ENCODE measurements at regions not wholly inside any gene's neighbourhood (a gene's known extent, or its start where the extent isn't known, plus 50 kb on each side); places are given as distances from the start of the nearest gene placed in this dataset.
A peak's percentile ranks its signal among the peaks of the same experiment; 100 is the strongest.

DNA sequence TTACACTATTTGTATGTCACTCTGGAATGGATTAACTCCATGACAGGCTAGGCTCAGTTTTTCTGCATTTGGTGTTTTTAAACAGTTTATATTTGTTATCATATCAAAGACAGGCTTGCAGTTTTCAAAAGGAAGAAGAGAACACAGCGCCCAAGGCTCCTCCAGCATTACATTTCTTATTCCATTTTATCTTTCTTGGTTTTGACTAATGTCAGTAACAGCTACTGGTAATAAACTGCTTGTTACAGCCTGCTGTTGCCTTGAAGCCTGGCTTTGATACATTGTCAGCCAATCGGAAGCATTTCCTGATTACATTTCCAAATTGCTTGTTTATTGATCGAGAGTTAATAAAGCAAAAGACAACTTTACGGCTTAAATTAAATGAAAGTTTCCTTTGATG lies 166.0 kb upstream of the MDFIC start:
- DNase-seq = no peak

DNA sequence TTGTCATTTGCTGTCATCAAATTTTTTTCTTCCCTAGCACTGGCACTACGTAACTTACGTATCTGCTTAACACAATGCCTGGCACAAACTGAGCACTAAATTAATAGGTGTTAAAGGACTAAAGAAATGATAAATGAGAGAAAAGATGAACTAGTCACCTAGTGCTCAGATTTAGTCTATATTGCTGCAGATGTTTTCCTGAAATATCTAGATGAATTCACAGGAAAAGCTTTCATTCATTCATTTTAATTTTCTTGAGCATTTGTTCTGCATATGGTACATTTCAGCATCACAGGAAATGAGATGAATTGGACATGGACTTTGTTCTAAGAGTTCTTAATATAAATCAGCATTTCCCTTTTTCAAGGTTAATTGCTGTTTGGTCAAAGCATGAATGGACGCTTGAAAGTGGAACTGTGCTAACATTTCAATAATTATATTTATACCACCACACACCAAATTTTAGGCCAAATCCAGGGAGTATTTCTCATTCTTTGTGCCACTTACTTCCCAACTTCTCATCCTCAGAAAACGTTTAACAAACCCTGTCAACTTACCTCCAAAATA lies 163.2 kb upstream of the MDFIC start:
- no peak for DNase-seq

DNA sequence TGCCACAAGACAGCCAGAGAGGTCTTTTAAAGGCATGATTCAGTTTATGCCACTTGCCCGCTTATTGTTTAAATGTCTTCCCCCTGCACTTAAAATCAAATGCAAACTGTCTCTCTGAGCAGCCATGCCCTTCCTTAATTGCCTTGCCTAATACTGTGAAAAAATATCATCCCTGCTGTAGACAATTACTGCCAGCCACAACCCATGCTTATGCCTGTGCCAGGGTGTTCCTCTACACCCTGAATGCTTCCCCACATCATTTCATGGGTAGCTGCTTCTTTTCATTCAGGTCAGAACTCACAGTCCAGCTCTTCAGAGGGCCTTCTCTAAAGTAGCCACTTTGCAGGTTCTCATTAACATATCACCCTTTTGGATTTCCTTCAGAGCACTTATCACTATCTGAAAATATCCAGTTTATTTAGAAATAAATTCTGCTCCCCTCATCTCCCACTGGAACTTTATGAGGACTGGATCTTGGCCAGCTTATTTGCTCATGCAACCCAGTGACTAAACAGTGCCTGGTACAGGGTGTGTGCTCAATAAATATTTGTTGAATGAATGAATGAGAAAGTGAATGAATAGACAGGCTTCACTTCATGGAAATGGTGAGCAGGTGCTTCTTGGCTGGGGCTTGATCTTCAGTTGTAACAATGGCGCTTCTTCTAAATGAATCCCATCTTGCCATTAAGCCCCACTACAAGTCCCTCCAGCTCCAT lies 162.4 kb upstream of the MDFIC start:
- no peak for DNase-seq

DNA sequence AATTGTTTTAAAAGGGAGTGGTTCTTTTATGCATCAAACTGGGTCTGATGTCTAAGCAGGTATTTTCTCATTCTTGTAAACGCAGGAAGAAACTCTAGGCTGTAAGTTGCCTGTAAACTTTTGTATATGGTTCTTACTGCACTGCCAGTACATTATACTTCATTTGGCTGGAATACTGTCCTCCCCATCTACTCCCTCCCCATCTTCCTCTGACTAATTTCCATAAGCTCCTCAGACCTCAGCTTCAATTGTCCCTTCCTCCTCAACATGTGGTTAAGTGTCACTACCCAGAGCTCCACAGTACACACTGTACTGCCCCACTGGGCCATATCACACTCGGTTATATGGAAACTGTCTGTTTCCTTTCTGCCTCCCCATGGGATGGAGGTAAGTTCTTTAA lies 161.4 kb upstream of the MDFIC start:
- DNase-seq = no peak

DNA sequence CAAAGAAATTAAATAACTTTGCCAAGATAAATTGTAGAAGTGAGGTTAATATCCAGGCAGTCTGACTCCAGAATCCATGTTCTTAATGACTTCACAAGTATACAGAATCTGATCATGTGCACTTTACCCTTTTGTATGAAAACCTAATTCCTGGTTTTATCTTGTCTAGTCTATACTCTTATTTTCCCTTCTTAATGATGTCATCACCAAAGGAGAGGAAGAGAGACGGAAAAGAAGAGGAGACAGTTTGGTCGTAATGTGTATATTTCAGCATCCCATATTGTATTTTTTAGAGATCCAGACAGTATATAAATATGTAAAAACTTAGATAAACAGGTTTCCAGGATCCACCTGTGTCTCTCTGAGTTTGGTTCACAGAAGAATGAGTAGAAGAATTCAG lies 159.9 kb upstream of the MDFIC start:
- DNase-seq = no peak

DNA sequence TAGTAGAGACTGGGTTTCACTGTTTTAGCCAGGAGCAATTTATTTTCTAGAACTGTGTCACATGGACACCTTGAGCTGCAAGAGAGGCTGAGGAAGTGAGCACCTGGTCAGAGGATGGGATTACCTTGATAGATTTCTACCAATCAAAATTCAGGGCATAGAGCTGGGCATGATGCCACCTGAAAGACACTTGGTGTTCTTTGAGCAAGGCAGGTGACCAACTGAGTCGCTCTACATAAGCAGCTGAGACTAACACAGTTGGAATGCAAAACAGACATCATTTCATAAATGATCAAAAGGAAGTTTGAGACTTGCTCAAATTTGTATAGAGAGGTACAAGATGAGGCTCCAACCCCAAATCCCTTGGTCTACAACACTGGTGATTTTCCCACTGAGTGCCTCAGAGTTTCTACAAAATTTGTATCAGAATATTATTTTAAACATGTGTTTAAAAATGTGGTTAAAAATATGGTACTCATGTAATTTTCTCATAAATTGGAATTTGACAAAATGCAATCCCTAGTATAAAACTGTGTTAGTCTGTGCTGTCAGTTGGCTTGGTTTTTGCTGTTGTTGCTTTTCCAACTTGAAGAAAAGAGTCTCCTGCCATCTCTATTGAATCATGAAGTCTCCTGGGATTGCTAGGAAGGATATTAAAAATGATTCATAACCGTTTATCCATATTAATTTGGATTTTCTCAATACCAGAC lies 156.4 kb upstream of the MDFIC start:
- DNase-seq = no peak

DNA sequence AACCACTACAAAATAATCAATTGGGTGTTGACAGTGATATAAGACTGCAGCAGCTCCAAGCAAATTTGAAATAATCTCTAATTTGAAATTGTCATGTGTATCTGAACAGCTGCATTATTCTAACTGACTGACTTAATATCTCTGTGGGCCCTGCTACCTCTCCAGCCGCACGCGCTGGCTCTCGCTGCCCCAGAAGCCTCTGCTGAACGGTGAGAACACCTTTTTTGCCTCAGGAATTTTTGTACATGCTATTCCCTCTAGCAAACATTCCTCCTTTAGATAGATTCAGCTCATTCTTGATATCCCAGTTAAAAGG lies 155.9 kb upstream of the MDFIC start:
- no peak for DNase-seq

DNA sequence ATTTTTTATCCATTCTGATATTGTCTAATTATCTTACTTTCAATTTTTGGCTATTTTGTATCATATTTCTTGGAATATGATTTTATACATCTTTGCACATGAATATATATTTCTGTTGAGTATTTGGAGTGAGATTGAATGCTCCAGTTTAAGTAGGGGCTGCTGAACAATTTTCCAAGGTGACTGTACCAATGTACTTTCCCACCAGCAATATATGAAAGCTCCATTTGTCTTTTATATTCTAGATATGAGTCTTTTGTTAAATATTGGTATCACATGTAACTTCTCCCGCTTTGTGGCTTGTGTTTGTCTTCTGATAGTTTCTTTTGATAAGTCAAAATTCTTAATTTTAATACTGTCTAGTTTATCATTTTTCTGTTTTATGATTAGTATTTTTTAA lies 144.6 kb upstream of the MDFIC start:
- DNase-seq = no peak

DNA sequence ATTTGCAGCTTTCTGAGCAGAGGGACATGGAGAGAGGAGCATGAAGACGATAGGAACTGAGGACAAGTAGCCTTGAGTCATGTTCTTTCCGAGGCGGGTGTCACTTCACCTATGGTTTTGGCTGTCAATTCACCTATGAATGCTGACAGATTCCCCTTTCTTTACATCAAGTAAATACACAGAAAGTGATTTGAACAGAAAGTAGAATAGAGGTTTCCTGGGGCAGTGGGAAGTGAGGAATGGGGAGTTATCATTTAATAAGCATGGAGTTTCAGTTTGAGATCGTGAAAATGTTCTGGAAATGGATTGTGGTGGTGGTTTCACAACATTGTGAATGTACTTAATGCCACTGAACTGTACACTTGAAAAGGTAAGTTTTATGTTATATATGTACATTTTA lies 138.4 kb upstream of the MDFIC start:
- DNase-seq = no peak

DNA sequence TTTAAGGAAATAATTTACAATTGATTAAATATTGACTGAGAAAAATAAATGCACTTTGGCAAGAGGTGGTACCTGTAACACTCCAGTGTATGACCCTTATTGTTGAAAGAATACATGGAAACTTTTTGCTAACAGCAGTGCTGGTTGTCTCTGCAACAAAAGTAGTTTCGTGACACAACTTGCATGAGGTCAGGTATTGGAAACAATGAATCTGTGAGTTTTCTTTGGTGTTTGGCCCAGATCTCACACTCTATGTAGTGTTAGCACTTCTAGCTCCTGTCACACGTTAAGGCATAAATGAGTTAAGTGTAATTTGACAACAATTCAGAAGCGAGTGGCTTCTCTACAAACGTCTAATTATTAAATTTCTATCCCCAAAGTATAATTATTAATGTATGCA lies 137.7 kb upstream of the MDFIC start:
- DNase-seq = peak; percentile 51

DNA sequence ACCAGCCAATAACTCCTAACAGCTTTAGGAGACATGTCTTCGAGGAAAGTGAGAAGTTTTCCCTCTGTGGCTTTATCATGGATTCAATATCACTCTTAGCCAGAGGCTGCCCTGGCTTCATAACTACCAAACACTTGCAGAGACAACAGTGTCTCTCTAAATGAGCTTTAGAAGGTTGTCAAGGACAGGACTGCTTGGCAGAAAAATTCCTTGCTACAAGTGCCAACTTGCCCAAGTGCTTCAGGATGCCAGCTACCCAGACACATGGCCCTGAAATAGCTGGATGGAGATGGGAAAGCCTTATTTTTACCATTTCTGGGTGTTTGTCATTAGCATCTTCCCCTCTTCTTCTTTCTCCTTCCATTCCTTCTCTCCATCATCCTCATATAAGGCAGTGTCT lies 137.1 kb upstream of the MDFIC start:
- DNase-seq = peak; percentile 77

DNA sequence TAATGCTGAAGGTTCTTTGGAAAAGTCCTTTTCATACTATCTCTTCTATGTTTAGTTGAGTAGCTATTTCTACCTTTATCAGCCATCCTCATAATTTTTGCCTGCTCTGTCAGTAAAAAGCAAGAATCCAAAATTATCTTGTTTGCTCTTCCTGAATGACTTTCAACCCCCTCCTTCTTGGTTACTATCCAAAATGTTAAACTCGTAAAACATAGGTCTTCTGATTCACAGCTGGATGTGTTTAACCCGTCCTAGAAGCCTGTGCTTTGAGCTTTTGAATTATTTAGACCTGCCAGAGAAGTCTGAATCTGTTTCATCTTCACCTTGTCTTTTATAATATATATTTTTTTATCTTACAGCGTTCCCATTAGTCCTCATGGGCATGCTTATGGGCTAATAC lies 136.4 kb upstream of the MDFIC start:
- no peak for DNase-seq

DNA sequence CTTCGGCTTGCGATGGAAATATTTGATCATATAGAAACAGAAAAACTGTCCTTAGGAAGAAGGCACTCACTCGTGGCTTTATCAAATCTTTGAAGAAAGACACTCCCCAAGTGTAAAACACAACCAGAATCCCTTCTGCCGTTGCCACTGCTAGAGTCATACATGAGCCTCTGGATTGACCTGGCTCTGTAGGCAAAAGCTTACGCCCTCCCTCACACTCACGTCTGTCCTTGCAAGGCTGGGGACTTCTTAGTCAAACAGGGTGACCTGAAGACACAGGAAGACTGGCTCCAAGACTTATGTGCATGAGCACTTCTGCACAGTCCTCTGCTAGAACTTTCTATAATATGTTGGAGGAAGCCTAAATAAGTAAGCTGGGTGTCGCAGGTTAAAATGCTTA lies 135.4 kb upstream of the MDFIC start:
- no peak for DNase-seq

DNA sequence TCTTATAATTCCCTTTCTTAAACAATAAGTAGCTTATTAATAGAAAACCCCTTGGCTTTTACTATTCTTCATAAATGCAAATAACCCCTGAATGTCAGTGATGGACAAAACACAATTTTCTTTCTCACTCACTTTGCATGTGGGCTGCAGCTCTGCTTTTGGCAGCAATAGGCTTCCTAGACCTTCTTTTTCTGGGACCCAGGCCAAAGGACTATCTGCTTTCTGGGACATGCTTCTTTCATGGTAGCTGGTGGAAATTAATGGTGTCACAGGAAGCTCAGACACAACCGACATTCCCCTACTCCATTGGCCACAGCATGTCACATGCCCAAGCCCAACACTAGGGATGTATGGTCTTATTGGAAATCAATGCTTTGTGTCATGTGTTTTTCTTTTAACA lies 134.3 kb upstream of the MDFIC start:
- DNase-seq = no peak

DNA sequence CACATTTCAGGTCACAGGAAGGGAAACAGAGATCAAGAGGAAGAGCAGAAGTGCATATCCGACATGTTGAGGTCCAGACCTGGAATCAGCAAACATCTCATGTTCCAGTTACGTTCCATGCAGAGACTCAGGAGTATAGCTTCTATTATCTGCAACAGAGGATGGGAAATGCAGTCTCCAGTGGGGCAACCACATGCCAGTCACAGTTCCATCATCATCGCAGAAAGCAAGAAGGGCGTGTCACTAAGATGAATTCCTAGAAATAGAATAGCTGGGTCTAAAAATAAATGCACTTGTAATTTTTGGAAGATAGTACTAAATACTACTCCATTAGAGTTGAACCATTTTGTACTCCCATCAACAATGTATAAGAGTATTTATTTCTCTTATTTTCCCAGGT lies 133.2 kb upstream of the MDFIC start:
- no peak for DNase-seq

DNA sequence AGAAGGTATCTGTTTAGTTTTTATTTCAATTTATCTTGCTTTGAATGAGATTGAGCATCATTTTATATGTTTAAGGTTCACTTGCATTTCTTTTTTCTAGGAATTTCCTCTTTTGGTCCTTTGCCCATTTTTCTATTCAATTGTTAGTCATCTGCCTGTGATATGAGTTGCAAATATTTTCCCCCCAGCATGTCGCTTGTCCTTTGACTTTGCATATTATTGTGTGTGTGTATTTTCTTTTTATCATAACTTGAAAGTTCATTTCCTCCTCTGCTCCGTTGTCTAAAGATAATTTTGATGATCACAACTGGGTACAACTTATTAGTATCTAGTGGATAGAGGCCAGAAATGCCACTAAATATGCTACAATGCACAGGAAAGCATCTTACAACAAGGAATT lies 132.7 kb upstream of the MDFIC start:
- DNase-seq = no peak

DNA sequence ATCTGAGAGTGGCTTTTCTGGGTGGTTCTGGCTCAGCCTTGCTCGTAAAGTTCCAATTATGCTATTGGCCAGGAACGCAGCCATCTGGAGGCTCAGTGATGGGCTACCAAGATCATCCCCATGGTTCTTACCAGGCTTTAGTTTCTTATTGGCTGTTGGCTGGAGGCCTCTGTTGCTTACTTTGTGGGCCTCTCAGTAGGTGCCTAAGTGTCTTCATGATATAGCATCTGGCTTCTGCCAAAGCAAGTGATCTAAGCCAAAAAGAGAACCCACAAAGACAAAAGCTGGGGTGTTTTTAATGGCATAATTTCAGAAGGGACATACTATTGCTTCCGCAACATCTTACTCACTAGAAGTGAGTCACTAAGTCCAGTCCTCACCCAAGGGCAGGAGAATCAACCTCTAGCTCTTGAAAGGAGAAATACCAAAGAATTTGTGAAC lies 132.0 kb upstream of the MDFIC start:
- no peak for DNase-seq

DNA sequence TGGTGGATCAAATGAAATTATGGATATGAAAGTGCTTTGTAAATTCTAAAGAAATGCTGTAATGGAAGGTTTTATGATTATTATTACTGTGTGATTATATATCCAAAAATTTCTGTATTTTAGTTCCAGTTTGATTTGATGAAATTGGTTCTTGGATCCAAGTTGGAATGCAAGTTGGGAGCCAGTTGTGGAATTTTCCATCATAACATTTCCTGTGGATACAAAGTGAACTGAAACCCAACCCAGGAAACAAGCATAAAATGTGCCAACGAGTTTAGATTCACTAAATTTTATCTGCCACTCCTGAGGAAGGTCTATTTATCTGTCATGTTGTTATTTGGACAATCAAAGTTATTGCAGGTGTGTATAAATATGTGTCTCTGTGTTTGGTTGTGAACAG lies 131.4 kb upstream of the MDFIC start:
- no peak for DNase-seq

DNA sequence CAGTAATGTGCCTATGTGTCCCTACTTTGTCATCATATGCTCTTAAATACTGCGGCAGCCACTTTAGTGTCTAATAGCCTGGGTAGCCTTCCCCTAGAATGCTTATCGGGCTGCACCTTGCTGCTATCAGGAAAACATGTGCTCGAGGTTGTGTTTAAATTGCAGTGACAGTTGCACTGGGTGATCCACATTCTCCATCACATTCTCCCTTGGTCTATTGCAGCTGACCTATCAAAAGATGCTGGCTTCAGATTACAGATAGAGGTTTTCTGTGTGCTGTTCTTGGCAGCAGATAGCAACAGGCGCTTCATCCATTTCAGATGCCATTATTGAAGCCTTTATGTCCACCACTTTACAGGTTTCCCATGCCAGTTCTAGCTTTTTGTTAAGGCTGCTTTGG lies 130.1 kb upstream of the MDFIC start:
- no peak for DNase-seq

DNA sequence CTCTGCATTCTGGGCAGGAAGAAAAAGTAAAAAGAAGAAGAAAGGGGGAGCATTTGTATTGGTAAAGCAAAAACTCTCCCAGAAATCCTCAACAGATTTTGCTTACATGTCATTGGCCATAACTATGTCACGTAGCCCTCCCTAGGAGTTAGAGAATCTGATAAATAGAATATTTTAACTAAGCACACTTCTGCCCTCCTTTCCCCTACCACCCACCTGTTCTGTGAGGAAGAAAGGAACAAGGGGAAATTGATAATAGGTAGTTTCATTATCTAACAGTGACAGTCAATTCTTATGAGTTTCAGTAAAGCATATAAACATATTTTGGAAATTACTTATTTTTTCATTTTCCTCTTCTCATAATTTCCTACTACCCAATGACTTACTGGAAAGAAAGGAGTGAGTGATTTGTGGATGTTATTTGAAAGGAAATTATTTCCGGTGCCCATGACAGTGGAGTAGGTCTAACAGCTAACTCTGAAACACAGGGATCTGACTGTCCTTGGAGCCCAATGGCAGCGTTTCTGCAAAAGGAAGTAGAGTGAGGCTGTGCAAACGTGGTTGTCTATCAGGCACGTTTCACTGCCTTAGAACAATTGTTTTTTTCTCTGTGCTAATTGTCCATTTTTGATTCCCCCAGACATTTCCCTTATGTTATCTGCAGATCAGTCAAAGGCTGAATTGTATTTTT lies 128.6 kb upstream of the MDFIC start:
- no peak for DNase-seq

DNA sequence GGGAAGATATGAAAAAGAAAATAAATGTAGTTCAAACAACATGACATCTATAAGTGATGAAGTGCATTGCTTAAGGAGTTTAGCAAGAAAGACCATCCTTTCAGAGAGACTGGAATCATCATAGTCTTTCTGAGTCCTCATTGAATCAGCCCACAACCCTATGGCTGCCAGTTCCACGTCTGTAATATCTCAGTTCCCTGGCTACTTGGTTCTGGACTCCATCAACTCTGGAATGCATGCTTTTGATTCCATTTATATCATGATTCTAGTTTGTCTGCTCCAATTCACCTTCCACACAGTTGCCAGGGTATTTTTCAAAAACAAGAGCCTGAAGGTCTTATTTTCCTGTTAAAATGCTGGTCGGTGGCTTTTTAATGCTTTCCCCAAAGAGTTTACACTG lies 126.4 kb upstream of the MDFIC start:
- DNase-seq = no peak

DNA sequence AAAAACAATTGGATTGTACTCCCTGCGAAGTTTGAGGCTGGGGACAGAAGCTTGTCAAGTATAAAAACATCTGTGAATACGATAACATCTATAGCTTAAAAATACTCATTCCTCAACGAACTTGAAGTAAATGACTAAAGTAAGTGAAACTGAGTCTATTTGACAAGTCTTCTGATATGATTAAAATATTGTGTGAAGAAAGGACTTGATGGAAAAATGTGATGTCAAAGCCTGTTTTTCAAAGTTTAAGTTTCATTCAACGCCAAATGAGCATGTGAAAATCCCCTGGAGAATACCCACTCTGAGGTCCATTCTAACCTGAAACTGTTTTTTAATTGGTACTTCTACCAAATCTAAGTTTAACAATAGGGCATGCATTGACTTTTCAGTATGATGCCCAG lies 122.3 kb upstream of the MDFIC start:
- no peak for DNase-seq

DNA sequence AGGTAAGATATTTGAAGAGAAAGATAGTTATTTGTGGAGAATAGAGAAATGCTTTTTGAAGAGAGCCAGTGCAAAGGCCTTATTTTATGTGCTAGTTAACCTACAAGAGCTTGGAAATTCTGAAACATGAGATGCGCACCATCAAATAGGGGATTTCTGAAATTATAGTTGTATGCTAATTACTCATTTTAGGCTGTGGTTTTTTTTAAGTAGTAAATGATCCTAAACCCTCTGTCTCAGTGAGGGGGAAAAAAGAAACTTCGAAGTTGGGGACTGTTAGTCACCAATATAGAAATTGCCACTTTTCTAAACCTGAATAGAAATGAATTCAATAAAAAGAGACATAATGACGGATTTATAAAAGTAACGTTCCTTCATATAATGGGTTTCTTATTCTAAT lies 119.3 kb upstream of the MDFIC start:
- DNase-seq = no peak

DNA sequence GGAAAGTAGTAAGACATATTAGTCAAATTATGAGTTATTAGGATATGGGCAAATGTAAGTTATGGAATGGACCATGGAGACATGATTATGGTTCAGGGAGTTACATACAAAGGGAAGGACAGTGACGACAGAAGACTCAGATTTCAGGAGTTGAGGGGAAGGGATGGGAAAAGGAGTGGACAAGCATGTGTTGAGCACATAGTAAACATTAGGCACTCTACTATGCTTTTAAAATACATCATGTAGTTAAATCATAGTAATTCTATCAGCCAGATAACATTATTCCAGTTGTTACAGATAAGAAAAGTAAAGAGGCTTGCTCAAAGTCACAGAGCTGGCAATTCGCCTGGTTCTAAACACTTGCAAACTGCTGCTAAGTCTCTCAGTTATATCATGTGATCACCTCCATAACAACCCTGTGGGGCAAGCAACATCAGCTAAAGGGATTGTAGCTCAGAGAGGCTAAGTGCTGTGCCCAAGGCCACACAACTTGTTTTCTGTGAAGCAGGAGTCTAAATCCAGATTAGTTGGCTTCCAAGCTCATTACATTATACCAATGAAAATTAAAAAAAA lies 115.2 kb upstream of the MDFIC start:
- no peak for DNase-seq

All from NCI-H2171 treated with DMSO at 0.1 percent for 48 hours (cell line).